NB4 (cell line): ENCODE measurements at regions not wholly inside any gene's neighbourhood (a gene's known extent, or its start where the extent isn't known, plus 50 kb on each side); places are given as distances from the start of the nearest gene placed in this dataset.

Experiments used
- CTCF ChIP-seq: IDR thresholded peaks from one replicate; pipeline ENCODE4 v1.5.1; 2012; ENCODE audit warnings: low read depth, low read length
- MYC ChIP-seq: IDR thresholded peaks from 2 replicates; pipeline ENCODE4 v1.6.1; 2011; ENCODE audit warnings: low read depth, low read length
- POLR2A ChIP-seq: IDR thresholded peaks from 2 replicates; pipeline ENCODE4 v1.6.1; 2011; ENCODE audit warnings: mild to moderate bottlenecking; ENCODE audit not compliant: insufficient read length; ENCODE audit errors: extremely low read depth

- TF ChIP-seq MYC (no peak), CTCF (no peak), POLR2A (no peak)
Measured at GRCh38 chr12:87280893-87281292, 748.3 kb downstream of the C12orf50 start.
